ENCODE measurements at regions not wholly inside any gene's neighbourhood (a gene's known extent, or its start where the extent isn't known, plus 50 kb on each side); places are given as distances from the start of the nearest gene placed in this dataset.

DNA sequence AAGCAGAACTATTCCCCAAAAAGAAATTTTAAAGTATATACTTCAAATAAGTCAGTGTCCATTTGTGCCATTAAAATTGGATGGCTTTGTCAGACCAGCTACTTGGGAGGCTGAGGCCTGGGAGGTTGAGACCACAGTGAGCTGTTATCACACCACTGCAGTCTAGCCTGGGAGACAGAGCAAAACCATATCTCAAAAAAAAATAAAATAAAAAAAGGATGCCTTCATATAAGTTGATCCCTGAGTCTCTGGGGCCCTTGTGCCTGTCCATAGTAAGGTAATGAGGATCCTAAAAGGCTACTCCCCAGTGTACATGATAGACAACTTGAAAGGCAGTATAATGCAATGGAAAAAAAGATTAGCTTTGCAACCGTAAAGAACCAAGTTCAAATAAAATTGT lies 81.2 kb upstream of the BARHL2 start:
- H3K27me3 ChIP-seq (ENCODE audit: control insufficient read depth, insufficient read depth, low read length): no peaks in the 10 kb centered on the region
- no peaks in the 10 kb centered on the region for H3K4me1 ChIP-seq (ENCODE audit: control insufficient read depth, insufficient read depth, low read length)
- H3K36me3 ChIP-seq (ENCODE audit: control insufficient read depth, insufficient read depth, low read length): no peaks in the 10 kb centered on the region
- no peak overlapping the region for H3K9ac ChIP-seq (ENCODE audit: low read length)
- H3K4me3 ChIP-seq (ENCODE audit: low read length): no peak overlapping the region
- no peak overlapping the region for H3K27ac ChIP-seq (ENCODE audit: low read depth, low read length)

DNA sequence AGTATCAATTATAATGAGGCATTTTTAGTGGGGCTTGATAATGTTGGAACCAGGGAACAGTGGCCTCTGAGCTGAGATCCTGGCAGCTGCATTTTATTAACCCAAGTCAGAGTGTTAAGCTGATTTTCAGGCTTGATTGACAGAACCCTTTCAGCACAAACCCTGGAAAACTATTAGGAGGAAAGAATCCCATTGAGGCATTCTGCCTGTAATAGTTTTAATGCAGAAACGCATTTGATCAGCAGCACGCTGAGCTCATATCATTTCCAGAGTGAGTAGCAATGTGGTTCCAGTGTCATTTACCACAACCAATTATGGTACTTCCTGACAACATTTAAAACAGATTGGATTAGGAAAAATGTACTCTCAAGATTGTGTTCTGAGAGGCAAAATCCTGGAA lies 78.3 kb upstream of the BARHL2 start:
- no peak overlapping the region for H3K9ac ChIP-seq (ENCODE audit: low read length)
- H3K4me3 ChIP-seq (ENCODE audit: low read length): no peak overlapping the region
- no peaks in the 10 kb centered on the region for H3K27me3 ChIP-seq (ENCODE audit: control insufficient read depth, insufficient read depth, low read length)
- no peak overlapping the region for H3K27ac ChIP-seq (ENCODE audit: low read depth, low read length)
- no peaks in the 10 kb centered on the region for H3K36me3 ChIP-seq (ENCODE audit: control insufficient read depth, insufficient read depth, low read length)
- H3K4me1 ChIP-seq (ENCODE audit: control insufficient read depth, insufficient read depth, low read length): no peaks in the 10 kb centered on the region

- Histone ChIP-seq H3K4me1 (ENCODE audit: control insufficient read depth, insufficient read depth, low read length) (no peaks in the 10 kb centered on the region), H3K36me3 (ENCODE audit: control insufficient read depth, insufficient read depth, low read length) (no peaks in the 10 kb centered on the region), H3K9ac (ENCODE audit: low read length) (no peak overlapping the region), H3K4me3 (ENCODE audit: low read length) (no peak overlapping the region), H3K27me3 (ENCODE audit: control insufficient read depth, insufficient read depth, low read length) (no peaks in the 10 kb centered on the region), H3K27ac (ENCODE audit: low read depth, low read length) (no peak overlapping the region)
Measured at GRCh38 chr1:90786709-90787108, 69.6 kb upstream of the BARHL2 start.

- no peaks in the 10 kb centered on the region for H3K4me1 ChIP-seq (ENCODE audit: control insufficient read depth, insufficient read depth, low read length)
Measured at GRCh38 chr1:90784186-90784847, 67.2 kb upstream of the BARHL2 start.

DNA sequence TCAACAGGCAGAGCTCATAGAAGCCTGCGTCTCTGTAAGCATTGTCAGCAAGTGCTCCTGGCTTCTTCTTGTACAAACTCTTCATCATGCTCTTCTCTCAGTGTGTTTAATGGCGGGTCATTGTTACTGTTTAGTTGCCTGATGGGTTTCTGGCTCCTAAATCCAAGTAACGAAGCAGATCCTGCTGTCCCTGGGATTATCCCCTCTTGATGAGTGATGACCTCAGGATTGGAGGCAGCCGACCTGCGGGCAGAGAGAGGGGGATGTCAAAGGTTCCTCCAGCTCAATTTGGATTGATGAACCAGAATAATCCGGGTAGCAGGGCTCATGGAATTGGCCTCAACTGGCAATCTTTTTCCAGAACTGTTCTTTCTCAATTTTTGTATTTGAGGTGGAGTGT lies 66.1 kb upstream of the BARHL2 start:
- no peaks in the 10 kb centered on the region for H3K4me1 ChIP-seq (ENCODE audit: control insufficient read depth, insufficient read depth, low read length)

More at GRCh38 chr1:90784186-90784847, 67.2 kb upstream of the BARHL2 start:
- H3K27me3 ChIP-seq (ENCODE audit: control insufficient read depth, insufficient read depth, low read length): no peaks in the 10 kb centered on the region
- no peak overlapping the region for H3K4me3 ChIP-seq (ENCODE audit: low read length)
- no peak overlapping the region for H3K9ac ChIP-seq (ENCODE audit: low read length)
- no peak overlapping the region for H3K27ac ChIP-seq (ENCODE audit: low read depth, low read length)
- no peaks in the 10 kb centered on the region for H3K36me3 ChIP-seq (ENCODE audit: control insufficient read depth, insufficient read depth, low read length)

GRCh38 chr1:90782046-90782445 lies 64.9 kb upstream of the BARHL2 start:
- Histone ChIP-seq H3K36me3 (ENCODE audit: control insufficient read depth, insufficient read depth, low read length) (no peaks in the 10 kb centered on the region), H3K4me3 (ENCODE audit: low read length) (no peak overlapping the region), H3K4me1 (ENCODE audit: control insufficient read depth, insufficient read depth, low read length) (no peaks in the 10 kb centered on the region), H3K27me3 (ENCODE audit: control insufficient read depth, insufficient read depth, low read length) (no peaks in the 10 kb centered on the region), H3K9ac (ENCODE audit: low read length) (no peak overlapping the region), H3K27ac (ENCODE audit: low read depth, low read length) (no peak overlapping the region)

More for the DNA sequence above, 66.1 kb upstream of the BARHL2 start:
- H3K4me3 ChIP-seq (ENCODE audit: low read length): no peak overlapping the region
- no peaks in the 10 kb centered on the region for H3K36me3 ChIP-seq (ENCODE audit: control insufficient read depth, insufficient read depth, low read length)
- H3K27ac ChIP-seq (ENCODE audit: low read depth, low read length): no peak overlapping the region
- H3K27me3 ChIP-seq (ENCODE audit: control insufficient read depth, insufficient read depth, low read length): no peaks in the 10 kb centered on the region
- H3K9ac ChIP-seq (ENCODE audit: low read length): no peak overlapping the region

DNA sequence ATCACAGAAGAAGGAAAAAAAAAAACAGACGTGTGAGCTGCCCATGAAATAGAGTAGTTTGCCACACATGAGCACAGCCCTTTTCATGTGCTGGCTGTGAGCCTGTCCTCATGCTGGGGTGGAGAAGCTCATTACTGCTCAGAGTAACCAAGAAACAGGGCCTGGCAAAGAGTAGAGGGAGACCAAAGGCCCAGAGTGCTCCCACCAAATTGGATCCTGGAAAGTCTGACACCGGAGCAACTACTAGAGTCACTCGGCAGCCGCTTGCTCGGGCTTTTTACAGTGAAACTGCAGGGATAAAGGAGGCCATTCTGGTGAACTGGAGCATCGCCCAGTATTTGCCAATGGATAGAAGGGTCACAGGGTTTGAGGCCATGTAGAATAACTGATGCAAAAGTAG lies 64.4 kb upstream of the BARHL2 start:
- no peaks in the 10 kb centered on the region for H3K36me3 ChIP-seq (ENCODE audit: control insufficient read depth, insufficient read depth, low read length)
- H3K4me1 ChIP-seq (ENCODE audit: control insufficient read depth, insufficient read depth, low read length): no peaks in the 10 kb centered on the region
- H3K9ac ChIP-seq (ENCODE audit: low read length): no peak overlapping the region
- no peak overlapping the region for H3K4me3 ChIP-seq (ENCODE audit: low read length)
- H3K27ac ChIP-seq (ENCODE audit: low read depth, low read length): no peak overlapping the region
- H3K27me3 ChIP-seq (ENCODE audit: control insufficient read depth, insufficient read depth, low read length): no peaks in the 10 kb centered on the region

- Histone ChIP-seq H3K36me3 (ENCODE audit: control insufficient read depth, insufficient read depth, low read length) (no peaks in the 10 kb centered on the region), H3K4me1 (ENCODE audit: control insufficient read depth, insufficient read depth, low read length) (no peaks in the 10 kb centered on the region), H3K27me3 (ENCODE audit: control insufficient read depth, insufficient read depth, low read length) (no peaks in the 10 kb centered on the region), H3K9ac (ENCODE audit: low read length) (no peak overlapping the region), H3K4me3 (ENCODE audit: low read length) (no peak overlapping the region), H3K27ac (ENCODE audit: low read depth, low read length) (no peak overlapping the region)
Measured at GRCh38 chr1:90780981-90781380, 63.9 kb upstream of the BARHL2 start.

DNA sequence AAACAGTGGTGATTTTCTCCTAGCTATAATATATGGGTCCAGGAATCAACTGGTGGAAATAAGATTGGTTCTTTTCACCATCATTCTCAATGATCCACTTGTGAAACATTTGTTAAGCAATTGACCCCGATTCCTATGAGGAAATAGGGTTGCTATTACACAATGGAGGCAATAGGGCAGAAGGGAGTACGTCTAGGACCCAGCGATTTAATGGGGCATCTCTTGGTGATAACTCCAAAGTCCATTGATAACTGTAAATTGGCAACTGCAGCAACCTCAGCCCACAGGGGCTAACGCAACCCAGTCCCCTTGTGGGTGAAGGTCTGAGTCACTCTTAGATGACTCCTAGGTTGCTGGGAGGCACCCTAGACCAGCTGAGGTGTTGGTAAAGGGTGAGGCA lies 62.5 kb upstream of the BARHL2 start:
- H3K4me3 ChIP-seq (ENCODE audit: low read length): no peak overlapping the region
- no peak overlapping the region for H3K9ac ChIP-seq (ENCODE audit: low read length)
- no peaks in the 10 kb centered on the region for H3K27me3 ChIP-seq (ENCODE audit: control insufficient read depth, insufficient read depth, low read length)
- H3K27ac ChIP-seq (ENCODE audit: low read depth, low read length): no peak overlapping the region
- no peaks in the 10 kb centered on the region for H3K4me1 ChIP-seq (ENCODE audit: control insufficient read depth, insufficient read depth, low read length)
- no peaks in the 10 kb centered on the region for H3K36me3 ChIP-seq (ENCODE audit: control insufficient read depth, insufficient read depth, low read length)

- H3K27ac ChIP-seq (ENCODE audit: low read depth, low read length): no peak overlapping the region
- H3K9ac ChIP-seq (ENCODE audit: low read length): no peak overlapping the region
- H3K36me3 ChIP-seq (ENCODE audit: control insufficient read depth, insufficient read depth, low read length): no peaks in the 10 kb centered on the region
- H3K4me1 ChIP-seq (ENCODE audit: control insufficient read depth, insufficient read depth, low read length): no peaks in the 10 kb centered on the region
- H3K27me3 ChIP-seq (ENCODE audit: control insufficient read depth, insufficient read depth, low read length): no peaks in the 10 kb centered on the region
- H3K4me3 ChIP-seq (ENCODE audit: low read length): no peak overlapping the region
Measured at GRCh38 chr1:90778486-90778885, 61.4 kb upstream of the BARHL2 start.

DNA sequence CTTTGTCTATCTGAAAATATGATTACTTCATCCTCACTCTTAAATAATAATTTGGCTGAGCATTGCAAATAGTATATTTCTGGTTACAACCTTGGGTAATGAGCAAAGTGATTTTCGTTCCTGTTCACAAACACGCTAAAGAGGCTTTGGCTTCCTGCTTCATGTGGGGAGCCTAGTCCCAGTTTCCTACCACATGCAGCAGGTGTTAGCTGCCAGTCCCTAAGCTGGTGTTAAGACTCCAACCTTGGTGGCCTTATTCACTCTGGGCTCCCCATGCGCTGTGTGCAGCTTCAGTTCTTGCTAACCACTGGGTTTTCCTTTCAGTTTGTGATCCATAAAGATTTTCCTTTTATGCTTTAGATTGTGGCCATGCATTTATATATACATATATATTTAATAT lies 56.7 kb upstream of the BARHL2 start:
- Histone ChIP-seq H3K4me1 (ENCODE audit: control insufficient read depth, insufficient read depth, low read length) (no peaks in the 10 kb centered on the region), H3K27ac (ENCODE audit: low read depth, low read length) (no peak overlapping the region), H3K4me3 (ENCODE audit: low read length) (no peak overlapping the region), H3K27me3 (ENCODE audit: control insufficient read depth, insufficient read depth, low read length) (no peaks in the 10 kb centered on the region), H3K36me3 (ENCODE audit: control insufficient read depth, insufficient read depth, low read length) (no peaks in the 10 kb centered on the region), H3K9ac (ENCODE audit: low read length) (no peak overlapping the region)

DNA sequence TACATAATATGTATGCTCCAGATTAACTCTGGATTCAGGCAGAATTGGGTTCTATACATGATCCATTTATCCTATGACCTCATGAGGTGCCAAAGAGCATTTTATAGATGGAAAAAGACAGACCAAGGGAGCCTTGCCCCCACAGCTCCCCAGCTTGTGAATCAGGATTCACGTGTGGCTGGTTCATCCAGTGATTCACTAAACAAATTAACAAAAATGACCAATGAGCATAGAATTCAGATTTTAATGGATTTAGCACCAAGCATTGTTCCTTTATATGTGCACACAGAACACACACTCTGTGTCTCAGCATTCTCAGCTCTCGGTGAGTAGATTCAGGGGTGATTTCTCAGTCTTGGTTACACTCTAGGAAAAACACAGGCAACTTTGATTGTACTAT lies 51.7 kb upstream of the BARHL2 start:
- no peak overlapping the region for H3K27ac ChIP-seq (ENCODE audit: low read depth, low read length)
- no peaks in the 10 kb centered on the region for H3K4me1 ChIP-seq (ENCODE audit: control insufficient read depth, insufficient read depth, low read length)
- H3K4me3 ChIP-seq (ENCODE audit: low read length): no peak overlapping the region
- no peaks in the 10 kb centered on the region for H3K27me3 ChIP-seq (ENCODE audit: control insufficient read depth, insufficient read depth, low read length)
- H3K9ac ChIP-seq (ENCODE audit: low read length): no peak overlapping the region
- no peaks in the 10 kb centered on the region for H3K36me3 ChIP-seq (ENCODE audit: control insufficient read depth, insufficient read depth, low read length)

GRCh38 chr1:90768098-90768497 lies 51.0 kb upstream of the BARHL2 start:
- Histone ChIP-seq H3K36me3 (ENCODE audit: control insufficient read depth, insufficient read depth, low read length) (no peaks in the 10 kb centered on the region), H3K9ac (ENCODE audit: low read length) (no peak overlapping the region), H3K27me3 (ENCODE audit: control insufficient read depth, insufficient read depth, low read length) (no peaks in the 10 kb centered on the region), H3K4me1 (ENCODE audit: control insufficient read depth, insufficient read depth, low read length) (no peaks in the 10 kb centered on the region), H3K4me3 (ENCODE audit: low read length) (no peak overlapping the region), H3K27ac (ENCODE audit: low read depth, low read length) (no peak overlapping the region)
